GM13977 (cell line): ENCODE measurements at regions not wholly inside any gene's neighbourhood (a gene's known extent, or its start where the extent isn't known, plus 50 kb on each side); places are given as distances from the start of the nearest gene placed in this dataset.
"Not testable (repeated sequence)": the region's sequence is repeated elsewhere in the genome, so short reads cannot be mapped to it uniquely, and the experiment has no call there.

Source experiments
- DNase-seq: peaks from one replicate; pipeline ENCODE4 v3.0.0; 2012; ENCODE audit warnings: low spot score
- CTCF ChIP-seq: IDR thresholded peaks from 2 replicates; pipeline ENCODE4 v1.5.1; 2012; ENCODE audit warnings: mild to moderate bottlenecking, control low read depth; ENCODE audit not compliant: insufficient read depth; ENCODE audit errors: extremely low read depth, missing control alignments
- in situ Hi-C: fragments of 300-500 bp; cut with MboI; formaldehyde crosslinking; loops from one replicate; pipeline ENCODE4 v1.12.0; 2022; ENCODE audit warnings: low sequenced_read_pairs, low pct_unique_long_range_greater_than_20kb, mixed read lengths, inconsistent platforms; ENCODE audit not compliant: unreplicated experiment

GRCh38 chr16:29315046-29315445, 91.5 kb downstream of the NPIPB11 start:
- no peak for DNase-seq
- TF ChIP-seq CTCF: no peak
- in situ Hi-C loops: no loop called here

GRCh38 chr16:29314292-29314934, 92.1 kb downstream of the NPIPB11 start:
- in situ Hi-C loops: no loop called here
- TF ChIP-seq CTCF: no peak
- DNase-seq: no peak

GRCh38 chr16:29313559-29314048, 92.9 kb downstream of the NPIPB11 start:
- in situ Hi-C loops: no loop called here
- TF ChIP-seq CTCF: no peak

GRCh38 chr16:29312835-29313558, 93.5 kb downstream of the NPIPB11 start:
- DNase-seq: no peak
- in situ Hi-C loops: no loop called here
- no peak for TF ChIP-seq CTCF

More at GRCh38 chr16:29313559-29314048, 92.9 kb downstream of the NPIPB11 start:
- DNase-seq: no peak

- DNase-seq: not testable (repeated sequence)
These were observed 94.2 kb downstream of the NPIPB11 start for GRCh38 chr16:29312345-29312675.

GRCh38 chr16:29311461-29312344, 94.8 kb downstream of the NPIPB11 start:
- in situ Hi-C loops: no loop called here
- no peak for TF ChIP-seq CTCF
- no peak for DNase-seq

More at GRCh38 chr16:29312345-29312675, 94.2 kb downstream of the NPIPB11 start:
- in situ Hi-C loops: not testable (repeated sequence)
